ENCODE measurements at regions not wholly inside any gene's neighbourhood (a gene's known extent, or its start where the extent isn't known, plus 50 kb on each side); places are given as distances from the start of the nearest gene placed in this dataset.

GRCh38 chr1:181911715-181912114 lies 149.8 kb downstream of the ZNF648 start:
- no peak for TF ChIP-seq CTCF (IDR thresholded peaks at IDR 0.05)

- TF ChIP-seq CTCF (IDR thresholded peaks at IDR 0.05) = peak; percentile 50; the same call in 1 of the 2 replicates
Measured at GRCh38 chr1:181910905-181911304, 150.6 kb downstream of the ZNF648 start.

GRCh38 chr1:181909010-181909409 lies 152.5 kb downstream of the ZNF648 start:
- TF ChIP-seq CTCF (IDR thresholded peaks at IDR 0.05) = no peak

- no peak for TF ChIP-seq CTCF (IDR thresholded peaks at IDR 0.05)
Measured at GRCh38 chr1:181906631-181907030, 154.9 kb downstream of the ZNF648 start.

GRCh38 chr1:181905944-181906597 lies 155.4 kb downstream of the ZNF648 start:
- no peak for TF ChIP-seq CTCF (IDR thresholded peaks at IDR 0.05)

- TF ChIP-seq CTCF (IDR thresholded peaks at IDR 0.05) = no peak
Measured at GRCh38 chr1:181898773-181899172, 162.7 kb downstream of the ZNF648 start.

- no peak for TF ChIP-seq CTCF (IDR thresholded peaks at IDR 0.05)
Measured at GRCh38 chr1:181896824-181897223, 164.7 kb downstream of the ZNF648 start.

- no peak for TF ChIP-seq CTCF (IDR thresholded peaks at IDR 0.05)
Measured at GRCh38 chr1:181894439-181894859, 167.1 kb downstream of the ZNF648 start.
